ENCODE measurements at regions not wholly inside any gene's neighbourhood (a gene's known extent, or its start where the extent isn't known, plus 50 kb on each side); places are given as distances from the start of the nearest gene placed in this dataset.

DNA sequence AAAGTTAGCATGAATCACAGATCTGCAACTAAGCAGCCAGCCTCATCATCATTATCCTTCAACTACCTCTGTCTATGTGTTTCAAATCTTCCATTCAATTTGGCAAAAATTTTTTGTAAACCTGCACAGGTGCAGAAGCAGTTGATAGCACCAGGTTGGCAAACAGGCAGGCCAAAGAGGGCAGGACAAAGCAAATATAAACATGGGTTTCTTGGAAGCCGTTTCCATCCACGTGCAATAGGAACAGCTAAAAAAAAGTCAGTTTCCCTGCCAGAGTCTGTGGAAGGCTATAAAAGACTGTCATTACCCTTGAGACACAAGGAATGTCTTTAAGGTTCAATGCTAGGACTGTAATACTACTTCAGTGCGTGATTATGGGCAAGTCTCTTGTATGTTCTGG, 253.2 kb downstream of the PDHA2 start:
- FAIRE-seq (no peak), DNase-seq (ENCODE audit: extremely low spot score, insufficient read length, low read depth) (no peak)

GRCh38 chr4:96093563-96093962, 253.7 kb downstream of the PDHA2 start:
- DNase-seq (ENCODE audit: extremely low spot score, insufficient read length, low read depth) = no peak
- FAIRE-seq = no peak

GRCh38 chr4:96094183-96094582, 254.3 kb downstream of the PDHA2 start:
- no peak for DNase-seq (ENCODE audit: extremely low spot score, insufficient read length, low read depth)
- FAIRE-seq = no peak

DNA sequence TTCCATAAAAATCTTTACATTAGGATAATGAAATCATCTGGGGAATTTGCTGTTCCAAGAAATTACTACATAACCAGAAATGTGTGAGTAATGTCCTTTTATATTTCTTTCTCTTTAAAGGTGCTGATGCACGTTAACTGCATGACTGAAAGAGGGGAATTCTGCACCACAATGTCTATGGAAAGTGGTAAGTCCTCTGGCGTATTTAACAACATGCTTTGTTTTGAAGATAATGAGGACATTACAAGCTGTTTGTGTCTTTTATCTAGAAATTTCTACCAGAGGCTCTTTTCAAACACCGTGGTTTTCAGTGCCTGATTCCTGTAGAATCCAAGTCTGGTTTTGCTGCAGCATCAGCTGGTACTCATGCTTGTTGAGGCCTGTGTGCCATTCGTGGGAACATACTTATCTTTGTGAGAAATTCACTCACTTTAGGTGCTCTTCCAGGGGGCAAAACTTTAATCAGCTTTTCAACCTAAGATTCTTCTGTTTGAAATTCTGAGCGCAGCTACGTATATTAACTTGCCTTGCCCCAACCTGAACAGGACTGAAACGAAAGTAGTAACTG, 257.2 kb downstream of the PDHA2 start:
- FAIRE-seq (no peak), DNase-seq (ENCODE audit: extremely low spot score, insufficient read length, low read depth) (no peak)

- DNase-seq (ENCODE audit: extremely low spot score, insufficient read length, low read depth) = no peak
- FAIRE-seq = no peak
Observed at GRCh38 chr4:96097693-96098092, 257.8 kb downstream of the PDHA2 start.

DNA sequence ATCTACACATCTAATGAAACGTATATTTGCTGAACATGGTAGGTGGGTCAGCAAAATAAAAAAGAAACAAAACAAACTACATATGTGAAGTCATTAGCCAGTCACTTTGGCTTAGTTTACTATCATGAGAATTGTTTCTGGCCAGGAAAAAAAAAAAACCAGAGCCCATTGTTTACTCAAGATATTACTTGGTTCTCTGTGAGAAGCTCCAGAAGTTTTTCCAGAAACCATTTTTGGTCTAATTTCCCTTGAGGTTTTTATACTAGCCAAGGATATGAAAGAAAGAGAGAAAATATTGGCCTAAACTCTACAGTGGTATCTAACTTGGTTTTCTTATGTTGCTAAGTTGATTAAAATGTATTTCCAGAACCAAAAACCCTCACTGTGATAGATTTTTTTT, 259.1 kb downstream of the PDHA2 start:
- no peak for DNase-seq (ENCODE audit: extremely low spot score, insufficient read length, low read depth)
- FAIRE-seq = no peak

- FAIRE-seq (no peak), DNase-seq (ENCODE audit: extremely low spot score, insufficient read length, low read depth) (no peak)
Observed at GRCh38 chr4:96102541-96103026, 262.7 kb downstream of the PDHA2 start.

GRCh38 chr4:96103086-96103485, 263.2 kb downstream of the PDHA2 start:
- DNase-seq (ENCODE audit: extremely low spot score, insufficient read length, low read depth) (no peak), FAIRE-seq (no peak)

GRCh38 chr4:96108146-96108545, 268.3 kb downstream of the PDHA2 start:
- no peak for FAIRE-seq
- no peak for DNase-seq (ENCODE audit: extremely low spot score, insufficient read length, low read depth)

DNA sequence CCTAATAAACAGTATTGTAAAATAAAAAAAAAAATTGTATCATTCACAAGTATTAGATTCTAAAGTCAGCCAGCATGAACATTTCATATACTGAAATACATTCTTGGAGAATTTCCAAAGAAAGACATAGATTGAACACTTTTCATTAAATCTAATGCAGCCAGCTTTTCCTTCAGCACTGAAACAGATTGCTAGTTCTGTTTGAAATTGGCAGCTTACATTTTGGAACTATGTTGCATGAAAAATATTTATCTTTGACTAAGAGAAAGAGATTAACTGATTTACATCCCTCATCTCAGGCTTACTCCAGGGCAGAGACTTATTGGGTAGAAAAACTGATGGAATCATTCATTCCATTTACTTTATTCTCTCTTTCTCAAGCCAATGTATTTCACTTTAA, 272.7 kb downstream of the PDHA2 start:
- no peak for DNase-seq (ENCODE audit: extremely low spot score, insufficient read length, low read depth)
- no peak for FAIRE-seq

DNA sequence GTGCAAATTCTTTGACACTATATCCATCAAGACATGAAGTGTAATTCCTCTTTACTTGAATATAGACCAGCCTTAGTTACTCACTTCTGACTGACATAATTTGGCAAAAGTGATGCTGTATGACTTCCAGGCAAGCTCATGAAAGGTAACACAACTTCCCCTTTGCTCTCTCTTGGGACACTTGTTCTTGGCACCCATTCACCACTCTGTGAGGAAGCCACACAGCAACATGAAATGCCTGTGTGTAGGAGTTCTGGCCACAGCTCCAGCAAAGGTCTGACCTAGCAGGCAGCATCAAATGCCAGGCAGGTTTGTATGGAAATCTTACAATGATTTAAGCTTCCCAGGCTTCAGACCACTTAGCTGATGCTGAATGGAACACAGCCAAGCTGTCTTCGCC, 280.3 kb downstream of the PDHA2 start:
- DNase-seq (ENCODE audit: extremely low spot score, insufficient read length, low read depth) (no peak), FAIRE-seq (no peak)

- DNase-seq (ENCODE audit: extremely low spot score, insufficient read length, low read depth) (no peak), FAIRE-seq (no peak)
Observed at GRCh38 chr4:96126227-96126626, 286.3 kb downstream of the PDHA2 start.

DNA sequence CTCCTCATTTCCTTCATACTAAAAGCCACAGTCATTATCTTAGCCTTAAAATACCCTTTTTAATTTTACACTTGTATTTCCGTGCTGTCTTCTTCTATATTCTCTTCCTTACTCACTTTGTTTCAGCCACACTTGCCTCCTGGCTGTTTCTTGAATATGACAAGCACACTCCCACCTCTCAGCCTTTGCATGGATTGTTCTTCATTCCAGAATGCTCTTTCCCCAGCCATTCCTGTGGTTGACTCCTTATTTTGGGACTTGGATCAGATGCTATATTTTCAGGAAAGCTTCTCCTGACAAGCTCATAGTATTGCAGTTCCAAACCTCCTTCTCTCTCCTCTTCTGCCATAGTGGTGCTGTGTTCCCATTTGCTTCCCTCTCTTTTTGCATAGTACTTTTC, 291.3 kb downstream of the PDHA2 start:
- no peak for FAIRE-seq
- DNase-seq (ENCODE audit: extremely low spot score, insufficient read length, low read depth) = no peak

- no peak for FAIRE-seq
Observed at GRCh38 chr4:96134806-96135205, 294.9 kb downstream of the PDHA2 start.

GRCh38 chr4:96136056-96136455, 296.2 kb downstream of the PDHA2 start:
- DNase-seq (ENCODE audit: extremely low spot score, insufficient read length, low read depth) = no peak
- no peak for FAIRE-seq

More at GRCh38 chr4:96134806-96135205, 294.9 kb downstream of the PDHA2 start:
- no peak for DNase-seq (ENCODE audit: extremely low spot score, insufficient read length, low read depth)

- FAIRE-seq (no peak), DNase-seq (ENCODE audit: extremely low spot score, insufficient read length, low read depth) (no peak)
Observed at GRCh38 chr4:96139251-96139929, 299.5 kb downstream of the PDHA2 start.

GRCh38 chr4:96145601-96146000, 305.7 kb downstream of the PDHA2 start:
- DNase-seq (ENCODE audit: extremely low spot score, insufficient read length, low read depth) (no peak), FAIRE-seq (no peak)

- DNase-seq (ENCODE audit: extremely low spot score, insufficient read length, low read depth) = no peak
- FAIRE-seq = no peak
Observed at GRCh38 chr4:96146686-96147085, 306.8 kb downstream of the PDHA2 start.

- DNase-seq (ENCODE audit: extremely low spot score, insufficient read length, low read depth) (no peak), FAIRE-seq (no peak)
Observed at GRCh38 chr4:96149894-96150293, 310.0 kb downstream of the PDHA2 start.

DNA sequence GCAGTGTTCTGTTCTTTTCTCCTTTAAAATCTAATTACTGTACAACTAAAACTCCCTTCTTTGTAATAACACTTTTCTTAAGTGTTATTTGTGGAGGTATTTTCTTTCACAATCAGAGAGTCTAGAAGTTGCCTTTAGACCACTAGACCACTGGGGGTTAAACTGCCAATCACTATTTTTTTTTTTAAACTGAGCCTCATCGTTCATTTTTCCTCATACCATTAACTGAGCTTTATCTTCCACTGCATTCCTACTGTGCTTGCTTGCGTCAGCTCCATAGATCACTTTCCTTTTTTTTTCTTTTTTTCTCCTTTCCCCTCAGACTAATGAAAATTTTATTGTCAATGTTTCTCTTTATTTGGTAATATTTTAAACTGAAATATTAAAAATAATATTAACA, 310.6 kb downstream of the PDHA2 start:
- DNase-seq (ENCODE audit: extremely low spot score, insufficient read length, low read depth) (no peak), FAIRE-seq (no peak)

DNA sequence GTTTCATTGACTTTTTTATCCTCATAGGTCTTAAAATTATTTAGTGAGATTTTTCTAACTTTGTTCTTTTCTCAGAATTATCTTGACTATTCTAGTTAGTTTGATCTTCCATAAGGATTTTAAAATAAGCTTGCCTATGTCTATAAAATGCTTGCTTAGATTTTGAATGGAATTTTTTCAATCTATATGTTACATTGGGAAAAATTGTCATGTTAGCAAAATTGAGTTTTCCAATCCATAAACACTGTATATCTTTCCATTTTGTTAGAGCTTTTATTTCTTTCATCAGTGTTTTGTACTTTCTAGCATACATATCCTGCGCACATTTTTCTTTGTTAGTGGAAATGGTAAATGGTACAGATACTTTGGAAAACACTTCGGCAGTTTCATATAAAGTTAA, 312.9 kb downstream of the PDHA2 start:
- FAIRE-seq (no peak), DNase-seq (ENCODE audit: extremely low spot score, insufficient read length, low read depth) (no peak)

- FAIRE-seq (no peak), DNase-seq (ENCODE audit: extremely low spot score, insufficient read length, low read depth) (no peak)
Observed at GRCh38 chr4:96154676-96155075, 314.8 kb downstream of the PDHA2 start.

Measured in GM18507 (cell line).